COLO829 (cell line): ENCODE measurements at regions not wholly inside any gene's neighbourhood (a gene's known extent, or its start where the extent isn't known, plus 50 kb on each side); places are given as distances from the start of the nearest gene placed in this dataset.
"Not testable (repeated sequence)": the region's sequence is repeated elsewhere in the genome, so short reads cannot be mapped to it uniquely, and the experiment has no call there.

Experiments
- DNase-seq: peaks from one replicate; pipeline ENCODE4 v3.0.0; 2012; ENCODE audit warnings: low spot score

GRCh38 chr1:99444211-99444927, 180.1 kb downstream of the PLPPR4 start:
- not testable (repeated sequence) for DNase-seq

DNA sequence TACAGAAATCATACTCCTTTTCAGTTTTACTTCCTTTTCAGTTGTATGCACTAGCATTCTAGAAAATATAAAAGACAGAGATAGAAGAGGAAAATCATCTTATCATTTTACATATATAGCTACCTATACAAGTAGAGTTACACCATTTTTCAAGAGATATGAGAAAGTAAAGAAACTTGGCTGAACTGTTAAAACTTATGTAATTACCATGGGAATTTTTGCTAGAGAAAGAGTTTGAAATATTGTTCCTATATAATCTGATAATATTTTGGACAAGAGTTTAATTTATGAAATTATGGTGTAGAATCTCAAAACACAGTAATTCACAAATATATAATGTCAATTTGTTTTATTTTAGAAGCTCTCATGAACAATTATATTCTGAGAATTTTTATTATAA, 180.8 kb downstream of the PLPPR4 start:
- DNase-seq: no peak

GRCh38 chr1:99445486-99445885, 181.2 kb downstream of the PLPPR4 start:
- DNase-seq: no peak

DNA sequence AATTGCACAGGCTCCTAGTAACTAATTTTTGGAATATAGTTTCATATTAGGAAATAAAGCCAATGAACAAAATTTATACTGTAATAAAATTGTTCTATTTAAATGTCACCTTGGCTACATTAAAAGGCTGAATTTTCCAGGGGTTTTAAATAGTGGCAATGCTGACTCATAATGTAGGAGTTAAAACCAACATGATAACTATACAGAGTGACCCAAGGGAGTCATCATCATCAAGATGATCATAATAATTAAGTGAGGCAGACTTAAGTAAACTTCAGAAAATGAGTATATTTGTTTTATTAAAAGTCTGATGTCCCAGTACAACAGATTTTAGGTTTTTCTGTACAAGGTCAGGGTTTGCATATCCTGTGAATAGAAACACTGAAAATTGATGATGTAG, 183.4 kb downstream of the PLPPR4 start:
- DNase-seq: no peak

DNA sequence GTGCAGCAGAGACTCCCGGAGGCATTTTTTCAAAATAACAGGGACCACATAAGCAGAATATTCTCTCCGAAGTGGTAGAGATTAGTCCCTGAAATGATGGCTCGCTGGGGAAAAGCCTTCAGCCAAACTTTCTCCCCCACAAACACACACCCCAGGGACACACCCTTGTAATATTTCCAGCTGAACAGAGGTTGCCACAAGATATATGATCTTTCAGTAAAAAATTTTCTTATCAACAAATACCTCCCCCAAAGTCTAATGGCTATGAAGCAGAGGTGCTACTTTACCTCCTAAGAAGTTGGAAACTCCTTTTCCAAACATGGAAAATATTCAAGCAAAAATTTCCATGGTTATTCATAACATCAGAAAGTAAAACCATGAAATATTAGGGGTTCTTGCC, 190.2 kb upstream of the PALMD start:
- DNase-seq: no peak

GRCh38 chr1:99456536-99456935, 189.4 kb upstream of the PALMD start:
- DNase-seq: no peak

- peak; percentile 60 for DNase-seq
Observed at GRCh38 chr1:99457381-99458165, 188.3 kb upstream of the PALMD start.

DNA sequence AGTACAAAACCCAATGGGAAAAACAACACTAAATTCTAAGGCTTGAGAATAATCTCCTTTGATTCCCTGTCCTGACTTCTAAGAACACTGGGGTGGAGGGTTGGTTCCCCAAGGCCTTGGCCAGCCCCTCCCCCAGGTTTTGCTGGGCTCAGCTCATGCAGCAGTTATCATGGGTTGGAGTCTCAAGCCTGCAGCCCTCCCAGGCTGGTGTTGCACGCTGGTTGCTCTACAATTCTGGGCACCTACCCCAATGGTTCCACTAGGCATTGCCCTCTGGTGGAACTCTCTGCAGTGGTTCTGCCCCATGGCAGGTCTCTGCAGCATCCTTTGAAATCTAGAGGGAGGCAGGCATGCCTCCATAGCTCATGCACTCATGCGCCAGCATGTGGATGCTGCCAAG, 184.4 kb upstream of the PALMD start:
- DNase-seq: no peak

- no peak for DNase-seq
Observed at GRCh38 chr1:99464738-99465137, 181.2 kb upstream of the PALMD start.

DNA sequence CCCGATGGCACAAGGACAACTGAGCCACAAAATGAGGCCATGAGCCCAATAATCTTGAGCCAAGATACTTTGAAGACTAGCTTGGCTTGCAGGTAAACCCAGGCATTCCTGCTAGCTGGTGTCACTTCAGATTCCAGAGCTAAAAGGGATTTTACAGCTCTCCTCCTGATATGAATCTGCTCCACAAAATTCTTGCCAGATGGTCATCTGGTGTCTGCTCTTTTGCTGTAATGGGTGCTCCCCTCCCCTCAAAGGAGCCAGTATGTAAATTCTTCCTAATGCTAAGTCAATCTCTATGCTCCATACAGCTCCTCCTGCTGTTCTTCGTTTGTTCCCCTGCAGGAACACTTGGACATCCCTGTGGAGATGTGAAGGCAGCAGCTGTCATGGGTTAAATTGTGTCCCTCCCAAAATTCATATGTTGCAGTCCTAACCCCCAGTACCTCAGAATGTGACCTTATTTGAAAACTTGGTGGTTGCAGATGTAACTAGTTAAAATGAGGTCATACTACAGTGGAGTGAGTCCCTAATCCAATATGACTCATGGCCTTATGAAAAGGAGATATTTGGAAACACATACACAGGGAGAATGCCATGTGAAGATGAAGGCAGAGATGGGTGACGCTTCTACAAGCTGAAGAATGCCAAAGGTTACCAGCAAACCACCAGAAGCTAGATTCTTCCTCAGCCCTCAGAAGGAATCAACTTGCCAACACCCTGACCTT, 180.6 kb upstream of the PALMD start:
- DNase-seq: no peak

DNA sequence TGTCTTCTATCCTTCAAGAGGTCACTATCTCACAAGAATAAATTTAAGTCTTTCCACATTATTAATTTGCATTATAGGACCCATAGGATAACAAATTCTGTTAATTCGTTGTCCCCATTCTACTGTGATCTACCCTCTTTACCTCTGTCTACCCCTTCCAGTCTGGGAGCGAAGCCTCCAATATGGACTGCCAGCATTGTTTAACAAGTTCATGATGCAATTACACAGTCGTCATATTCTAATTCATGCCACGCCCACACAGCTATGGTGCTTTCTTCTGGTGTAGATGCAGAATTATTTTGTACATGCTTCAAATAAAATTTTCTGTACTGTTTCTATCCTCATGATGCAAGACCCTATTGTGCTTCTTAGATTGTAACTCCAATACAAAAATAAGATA, 178.3 kb upstream of the PALMD start:
- DNase-seq: no peak

DNA sequence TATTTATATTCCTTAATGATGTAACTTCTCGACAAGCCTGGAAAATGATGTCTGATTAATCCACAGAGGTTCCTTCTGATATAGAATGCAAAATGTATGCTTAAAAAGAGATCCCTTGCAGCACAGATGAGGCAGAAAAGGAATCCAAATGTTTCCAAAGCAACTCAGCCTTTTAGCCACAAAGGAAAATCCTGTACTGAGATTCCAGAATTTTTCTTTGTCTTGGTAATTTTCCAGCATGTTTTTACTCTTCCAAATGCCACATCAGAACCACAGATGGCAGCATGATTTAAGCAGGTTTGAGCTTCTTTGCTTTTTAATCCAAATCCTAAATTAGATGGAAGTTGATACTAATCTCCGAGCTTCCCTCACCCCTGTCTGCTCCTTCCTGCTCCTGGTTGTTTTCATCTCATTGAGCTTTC, 176.4 kb upstream of the PALMD start:
- no peak for DNase-seq

GRCh38 chr1:99472893-99473292, 173.0 kb upstream of the PALMD start:
- no peak for DNase-seq

- no peak for DNase-seq
Observed at GRCh38 chr1:99474350-99474893, 171.5 kb upstream of the PALMD start.

- no peak for DNase-seq
Observed at GRCh38 chr1:99476058-99476457, 169.9 kb upstream of the PALMD start.

DNA sequence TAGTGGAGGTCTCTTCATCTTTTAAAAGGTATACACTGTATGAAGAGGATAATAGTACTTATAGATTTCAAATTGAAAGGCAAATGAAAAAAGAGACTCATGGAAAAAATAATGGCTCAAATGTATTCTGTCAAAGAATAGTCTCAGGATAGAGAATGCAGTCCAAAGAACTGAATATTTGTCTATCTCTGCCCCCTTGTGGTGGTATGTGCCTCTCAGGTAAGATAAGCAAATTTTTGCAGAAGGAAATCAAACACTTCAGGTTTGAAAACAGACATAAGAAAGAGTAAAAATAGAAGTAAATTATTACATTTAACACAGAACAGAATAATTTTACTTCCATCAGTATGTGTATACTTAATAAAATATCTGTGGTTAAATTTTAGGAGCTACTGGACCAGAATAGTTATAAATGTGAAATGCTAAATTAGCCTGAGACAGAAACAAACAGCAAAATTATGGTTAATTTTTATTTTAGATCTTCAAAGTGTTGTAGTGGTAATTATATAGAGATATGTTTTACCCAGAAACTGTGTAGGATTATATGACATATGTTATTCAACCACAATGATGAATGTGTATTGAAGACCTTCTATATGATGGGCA, 164.4 kb upstream of the PALMD start:
- DNase-seq: peak; percentile 13

- DNase-seq: no peak
Observed at GRCh38 chr1:99482286-99482685, 163.6 kb upstream of the PALMD start.

GRCh38 chr1:99482750-99483149, 163.2 kb upstream of the PALMD start:
- DNase-seq: no peak

GRCh38 chr1:99490031-99490430, 155.9 kb upstream of the PALMD start:
- DNase-seq: no peak

GRCh38 chr1:99496067-99496466, 149.8 kb upstream of the PALMD start:
- DNase-seq: no peak

GRCh38 chr1:99497690-99498089, 148.2 kb upstream of the PALMD start:
- DNase-seq: no peak

DNA sequence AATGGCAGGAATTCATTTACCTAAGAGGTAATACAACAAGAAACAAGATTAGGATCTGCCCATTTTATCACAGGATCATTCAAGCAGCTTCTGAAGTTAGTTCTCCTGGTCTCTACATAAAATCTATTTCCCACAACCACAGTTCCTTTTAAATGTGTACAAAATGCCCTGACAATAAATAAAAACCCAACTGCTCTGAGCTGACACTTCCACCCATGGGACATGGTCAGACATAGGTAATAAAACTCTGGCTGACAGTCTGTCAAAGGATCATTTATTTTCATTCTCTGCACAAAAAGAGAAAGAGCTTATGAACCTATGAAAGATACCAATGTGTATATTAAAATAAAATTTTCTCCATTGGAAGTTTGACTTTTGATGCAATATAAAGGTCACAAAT, 145.4 kb upstream of the PALMD start:
- no peak for DNase-seq
